ENCODE measurements at regions not wholly inside any gene's neighbourhood (a gene's known extent, or its start where the extent isn't known, plus 50 kb on each side); places are given as distances from the start of the nearest gene placed in this dataset.

DNA sequence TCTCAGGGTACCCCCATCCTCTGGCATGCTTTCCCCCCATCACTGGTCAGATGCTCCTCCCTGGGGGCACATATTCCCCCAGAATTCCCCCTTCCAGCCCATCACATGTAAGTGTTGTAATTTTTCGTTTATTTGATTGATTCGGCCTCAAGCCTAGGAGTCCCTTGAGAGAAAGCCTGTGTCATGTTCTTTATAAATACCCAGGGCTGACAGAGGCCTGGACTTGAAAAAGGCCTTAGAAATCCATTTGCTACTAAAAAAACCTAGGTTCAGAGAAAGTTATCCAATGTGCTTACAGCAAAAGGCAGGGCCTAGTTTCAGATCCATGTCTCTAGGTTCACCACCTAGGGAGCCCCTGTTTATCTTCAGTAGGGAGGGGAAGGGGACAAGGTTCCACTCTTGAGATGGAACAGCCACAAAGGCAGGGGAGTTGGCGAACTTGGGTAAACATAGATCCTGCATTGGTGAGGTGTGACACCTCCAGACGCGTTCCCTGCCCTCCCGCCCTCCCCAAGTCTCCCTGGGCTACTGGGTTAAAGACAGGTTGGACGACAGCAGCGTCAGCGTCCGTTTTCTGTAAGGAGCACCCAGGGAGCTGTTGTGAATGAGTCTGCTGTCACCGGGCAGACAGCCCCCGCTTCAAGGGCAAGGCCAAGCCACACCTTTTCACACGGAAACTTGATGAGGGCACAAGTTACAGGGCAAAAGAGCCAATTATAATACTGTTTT, 147.8 kb downstream of the EN1 start:
- H3K27ac ChIP-seq (ENCODE audit: low read depth in 1 of 2, low read length in 2 of 2) = no peak overlapping the region
- H3K4me3 ChIP-seq (ENCODE audit: low read depth in 1 of 3, low read length in 3 of 3) = no peak overlapping the region
- no peaks in the 10 kb centered on the region for H3K27me3 ChIP-seq (ENCODE audit: control insufficient read depth in 4 of 4, insufficient read depth in 4 of 4, low read length in 3 of 4)
- DNase-seq (ENCODE audit: low spot score) = no peak
- no peaks in the 10 kb centered on the region for H3K9me3 ChIP-seq (ENCODE audit: control insufficient read depth in 4 of 4, low read length in 3 of 4)
- no peaks in the 10 kb centered on the region for H3K4me1 ChIP-seq (ENCODE audit: control insufficient read depth in 4 of 4, insufficient read depth in 4 of 4, low read length in 3 of 4)
- H3K36me3 ChIP-seq (ENCODE audit: control insufficient read depth in 4 of 4, insufficient read depth in 3 of 4, low read depth in 1 of 4, low read length in 3 of 4) = no peaks in the 10 kb centered on the region
- 43% methylated on average over 13 of the region's 13 CpGs for WGBS
- H3K9ac ChIP-seq (ENCODE audit: low read depth in 1 of 2, low read length in 2 of 2) = no peak overlapping the region
- no peak for TF ChIP-seq ZBTB33 (IDR thresholded peaks at IDR 0.05)
- no peak for TF ChIP-seq FOXA2 (IDR thresholded peaks at IDR 0.05)
- no peak for TF ChIP-seq REST (IDR thresholded peaks at IDR 0.05)
- TF ChIP-seq ATF3 (IDR thresholded peaks at IDR 0.05) = no peak
- no peak for TF ChIP-seq RAD21 (IDR thresholded peaks at IDR 0.05)
- TF ChIP-seq, protein P1, sequence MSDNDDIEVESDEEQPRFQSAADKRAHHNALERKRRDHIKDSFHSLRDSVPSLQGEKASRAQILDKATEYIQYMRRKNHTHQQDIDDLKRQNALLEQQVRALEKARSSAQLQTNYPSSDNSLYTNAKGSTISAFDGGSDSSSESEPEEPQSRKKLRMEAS (IDR thresholded peaks at IDR 0.05) = no peak
- TF ChIP-seq YY1 (IDR thresholded peaks at IDR 0.05) = no peak
- no peak for TF ChIP-seq SP1 (IDR thresholded peaks at IDR 0.05)
- no peak for TF ChIP-seq GABPA (IDR thresholded peaks at IDR 0.05 in 1 of 2, conservative IDR thresholded peaks at IDR 0.05 in 1 of 2)
- TF ChIP-seq, protein P2, sequence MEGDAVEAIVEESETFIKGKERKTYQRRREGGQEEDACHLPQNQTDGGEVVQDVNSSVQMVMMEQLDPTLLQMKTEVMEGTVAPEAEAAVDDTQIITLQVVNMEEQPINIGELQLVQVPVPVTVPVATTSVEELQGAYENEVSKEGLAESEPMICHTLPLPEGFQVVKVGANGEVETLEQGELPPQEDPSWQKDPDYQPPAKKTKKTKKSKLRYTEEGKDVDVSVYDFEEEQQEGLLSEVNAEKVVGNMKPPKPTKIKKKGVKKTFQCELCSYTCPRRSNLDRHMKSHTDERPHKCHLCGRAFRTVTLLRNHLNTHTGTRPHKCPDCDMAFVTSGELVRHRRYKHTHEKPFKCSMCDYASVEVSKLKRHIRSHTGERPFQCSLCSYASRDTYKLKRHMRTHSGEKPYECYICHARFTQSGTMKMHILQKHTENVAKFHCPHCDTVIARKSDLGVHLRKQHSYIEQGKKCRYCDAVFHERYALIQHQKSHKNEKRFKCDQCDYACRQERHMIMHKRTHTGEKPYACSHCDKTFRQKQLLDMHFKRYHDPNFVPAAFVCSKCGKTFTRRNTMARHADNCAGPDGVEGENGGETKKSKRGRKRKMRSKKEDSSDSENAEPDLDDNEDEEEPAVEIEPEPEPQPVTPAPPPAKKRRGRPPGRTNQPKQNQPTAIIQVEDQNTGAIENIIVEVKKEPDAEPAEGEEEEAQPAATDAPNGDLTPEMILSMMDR (IDR thresholded peaks at IDR 0.05; ENCODE audit: low read depth, low read length, missing input control) = no peak
- no peak for TF ChIP-seq RXRA (IDR thresholded peaks at IDR 0.05)

GRCh38 chr2:118698564-118698963, 148.9 kb downstream of the EN1 start:
- no peaks in the 10 kb centered on the region for H3K27me3 ChIP-seq (ENCODE audit: control insufficient read depth in 4 of 4, insufficient read depth in 4 of 4, low read length in 3 of 4)
- DNase-seq (ENCODE audit: low spot score) = no peak
- no peaks in the 10 kb centered on the region for H3K36me3 ChIP-seq (ENCODE audit: control insufficient read depth in 4 of 4, insufficient read depth in 3 of 4, low read depth in 1 of 4, low read length in 3 of 4)
- H3K27ac ChIP-seq (ENCODE audit: low read depth in 1 of 2, low read length in 2 of 2) = no peak overlapping the region
- no peak overlapping the region for H3K9ac ChIP-seq (ENCODE audit: low read depth in 1 of 2, low read length in 2 of 2)
- H3K4me1 ChIP-seq (ENCODE audit: control insufficient read depth in 4 of 4, insufficient read depth in 4 of 4, low read length in 3 of 4) = no peaks in the 10 kb centered on the region
- H3K9me3 ChIP-seq (ENCODE audit: control insufficient read depth in 4 of 4, low read length in 3 of 4) = no peaks in the 10 kb centered on the region
- no peak overlapping the region for H3K4me3 ChIP-seq (ENCODE audit: low read depth in 1 of 3, low read length in 3 of 3)
- 81% methylated on average over 6 of the region's 6 CpGs for WGBS
- no peak for TF ChIP-seq FOXA2 (IDR thresholded peaks at IDR 0.05)
- TF ChIP-seq ATF3 (IDR thresholded peaks at IDR 0.05) = no peak
- TF ChIP-seq SP1 (IDR thresholded peaks at IDR 0.05) = no peak
- TF ChIP-seq TAF1 (conservative IDR thresholded peaks at IDR 0.05) = no peak
- TF ChIP-seq, protein P2 (IDR thresholded peaks at IDR 0.05; ENCODE audit: low read depth, low read length, missing input control) = no peak
- TF ChIP-seq RAD21 (IDR thresholded peaks at IDR 0.05) = no peak
- no peak for TF ChIP-seq ZBTB33 (IDR thresholded peaks at IDR 0.05)
- TF ChIP-seq FOXA1 (IDR thresholded peaks at IDR 0.05) = no peak
- no peak for TF ChIP-seq JUND (IDR thresholded peaks at IDR 0.05)
- TF ChIP-seq RXRA (IDR thresholded peaks at IDR 0.05) = no peak
- TF ChIP-seq GABPA (IDR thresholded peaks at IDR 0.05 in 1 of 2, conservative IDR thresholded peaks at IDR 0.05 in 1 of 2) = no peak
- TF ChIP-seq HNF4A (conservative IDR thresholded peaks at IDR 0.05) = no peak

Data from liver (tissue), 8 donors.